Keratinocyte (primary cell): ENCODE measurements at regions not wholly inside any gene's neighbourhood (a gene's known extent, or its start where the extent isn't known, plus 50 kb on each side); places are given as distances from the start of the nearest gene placed in this dataset.

Experiments
- DNase-seq: peaks from one replicate; pipeline ENCODE4 v3.0.0-alpha.2; 2011; ENCODE audit warnings: low read depth, missing footprints, low spot score
- FAIRE-seq: peaks from 2 replicates; lab custom pipeline; 2011; peaks lifted over from hg19 to GRCh38; lab: Jason Lieb, UNC
- H2AFZ ChIP-seq: 2 replicates; pipeline ENCODE4 v1.6.0; 2012; ENCODE audit warnings: low read length, control low read depth, inconsistent platforms; ENCODE audit not compliant: control insufficient read depth
- H3K27ac ChIP-seq: 2 replicates; pipeline ENCODE4 v1.5.1; 2011; ENCODE audit warnings: low read length; ENCODE audit not compliant: control insufficient read depth, insufficient read depth
- H3K27me3 ChIP-seq: 3 replicates; pipeline ENCODE4 v1.6.0; 2011; ENCODE audit warnings: low read length; ENCODE audit not compliant: control insufficient read depth, insufficient read depth; ENCODE audit errors: extremely low read depth
- H3K36me3 ChIP-seq, 2 experiments: 2 replicates in 1 of 2; 3 replicates in 1 of 2; pipeline ENCODE4 v1.5.1; 2011; ENCODE audit warnings: low read length in 2 of 2, mild to moderate bottlenecking in 1 of 2; ENCODE audit not compliant: control insufficient read depth in 2 of 2, insufficient read depth in 2 of 2; ENCODE audit errors: extremely low read depth in 1 of 2
- H3K4me1 ChIP-seq: 3 replicates; pipeline ENCODE4 v1.5.1; 2011; ENCODE audit warnings: low read length; ENCODE audit not compliant: control insufficient read depth, insufficient read depth; ENCODE audit errors: extremely low read depth
- H3K4me2 ChIP-seq: 3 replicates; pipeline ENCODE4 v1.6.0; 2011; ENCODE audit warnings: low read depth, low read length; ENCODE audit not compliant: control insufficient read depth, insufficient read depth; ENCODE audit errors: extremely low read depth
- H3K4me3 ChIP-seq, 3 experiments: fragments of 200-600 bp in 1 of 3; sonication (generic) in 1 of 3; 2 replicates in 2 of 3; 3 replicates in 1 of 3; pipeline ENCODE4 v1.5.1; 2011 to 2016; ENCODE audit warnings: low read length in 3 of 3, mild to moderate bottlenecking in 3 of 3, control low read depth in 2 of 3, inconsistent platforms in 1 of 3, low read depth in 1 of 3, mixed read lengths in 1 of 3, mixed run types in 1 of 3, moderate library complexity in 1 of 3; ENCODE audit not compliant: control insufficient read depth in 2 of 3, insufficient read depth in 2 of 3; ENCODE audit errors: extremely low read depth in 1 of 3
- H3K79me2 ChIP-seq: 2 replicates; pipeline ENCODE4 v1.6.0; 2012; ENCODE audit warnings: low read length; ENCODE audit not compliant: control insufficient read depth, insufficient read depth
- H3K9ac ChIP-seq: 3 replicates; pipeline ENCODE4 v1.6.0; 2011; ENCODE audit warnings: low read length; ENCODE audit not compliant: control insufficient read depth, insufficient read depth; ENCODE audit errors: extremely low read depth
- H3K9me1 ChIP-seq: 3 replicates; pipeline ENCODE4 v1.6.0; 2011; ENCODE audit warnings: low read length; ENCODE audit not compliant: control insufficient read depth, insufficient read depth; ENCODE audit errors: extremely low read depth
- H3K9me3 ChIP-seq: 2 replicates; pipeline ENCODE4 v1.5.1; 2012; ENCODE audit warnings: low read depth, low read length; ENCODE audit not compliant: control insufficient read depth
- H4K20me1 ChIP-seq: 3 replicates; pipeline ENCODE4 v1.6.0; 2011; ENCODE audit warnings: low read length; ENCODE audit not compliant: control insufficient read depth, insufficient read depth; ENCODE audit errors: extremely low read depth
- EZH2 ChIP-seq: IDR thresholded peaks from one replicate; pipeline ENCODE4 v1.6.1; 2012; ENCODE audit warnings: inconsistent platforms, mild to moderate bottlenecking, low read length, moderate library complexity
- dilution Hi-C: fragments of 300-500 bp; cut with MboI; formaldehyde crosslinking; loops from one replicate; pipeline ENCODE4 v1.7.0; 2020; ENCODE audit warnings: low sequenced_read_pairs; ENCODE audit not compliant: extremely low pct_ligation_motif_present
- TF ChIP-seq, protein P1 (sequence below), 3 experiments: IDR thresholded peaks in 1 of 3; conservative IDR thresholded peaks in 1 of 3; optimal IDR thresholded peaks in 1 of 3; 2 replicates in 2 of 3; 3 replicates in 1 of 3; pipeline versions ENCODE3 to v1.5.1; 2011; ENCODE audit warnings: low read length in 3 of 3, mild to moderate bottlenecking in 3 of 3, moderate library complexity in 2 of 3, control low read depth in 1 of 3, inconsistent platforms in 1 of 3; ENCODE audit not compliant: insufficient read depth in 2 of 3; ENCODE audit errors: extremely low read depth in 1 of 3

GRCh38 chr18:54772056-54772455 is 56.2 kb upstream of the RAB27B start:
- Histone ChIP-seq H4K20me1 (no peaks in the 10 kb centered on the region), H2AFZ (no peak overlapping the region), H3K4me3 (no peak overlapping the region), H3K9ac (no peak overlapping the region), H3K36me3 (no peaks in the 10 kb centered on the region), H3K9me1 (peaks cover 5% of the 10 kb centered on the region), H3K4me2 (no peak overlapping the region), H3K79me2 (no peaks in the 10 kb centered on the region), H3K27ac (no peak overlapping the region), H3K9me3 (no peaks in the 10 kb centered on the region), H3K27me3 (no peaks in the 10 kb centered on the region), H3K4me1 (peaks cover 20% of the 10 kb centered on the region)
- TF ChIP-seq, protein P1, sequence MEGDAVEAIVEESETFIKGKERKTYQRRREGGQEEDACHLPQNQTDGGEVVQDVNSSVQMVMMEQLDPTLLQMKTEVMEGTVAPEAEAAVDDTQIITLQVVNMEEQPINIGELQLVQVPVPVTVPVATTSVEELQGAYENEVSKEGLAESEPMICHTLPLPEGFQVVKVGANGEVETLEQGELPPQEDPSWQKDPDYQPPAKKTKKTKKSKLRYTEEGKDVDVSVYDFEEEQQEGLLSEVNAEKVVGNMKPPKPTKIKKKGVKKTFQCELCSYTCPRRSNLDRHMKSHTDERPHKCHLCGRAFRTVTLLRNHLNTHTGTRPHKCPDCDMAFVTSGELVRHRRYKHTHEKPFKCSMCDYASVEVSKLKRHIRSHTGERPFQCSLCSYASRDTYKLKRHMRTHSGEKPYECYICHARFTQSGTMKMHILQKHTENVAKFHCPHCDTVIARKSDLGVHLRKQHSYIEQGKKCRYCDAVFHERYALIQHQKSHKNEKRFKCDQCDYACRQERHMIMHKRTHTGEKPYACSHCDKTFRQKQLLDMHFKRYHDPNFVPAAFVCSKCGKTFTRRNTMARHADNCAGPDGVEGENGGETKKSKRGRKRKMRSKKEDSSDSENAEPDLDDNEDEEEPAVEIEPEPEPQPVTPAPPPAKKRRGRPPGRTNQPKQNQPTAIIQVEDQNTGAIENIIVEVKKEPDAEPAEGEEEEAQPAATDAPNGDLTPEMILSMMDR (optimal IDR thresholded peaks at IDR 0.05 in 1 of 3, IDR thresholded peaks at IDR 0.05 in 1 of 3, conservative IDR thresholded peaks at IDR 0.05 in 1 of 3; ENCODE audit: extremely low read depth in 1 of 3, insufficient read depth in 2 of 3, low read length in 3 of 3) = no peak
- no peak for TF ChIP-seq EZH2
- FAIRE-seq (no peak), DNase-seq (no peak)
- dilution Hi-C loops = no loop called here

DNA sequence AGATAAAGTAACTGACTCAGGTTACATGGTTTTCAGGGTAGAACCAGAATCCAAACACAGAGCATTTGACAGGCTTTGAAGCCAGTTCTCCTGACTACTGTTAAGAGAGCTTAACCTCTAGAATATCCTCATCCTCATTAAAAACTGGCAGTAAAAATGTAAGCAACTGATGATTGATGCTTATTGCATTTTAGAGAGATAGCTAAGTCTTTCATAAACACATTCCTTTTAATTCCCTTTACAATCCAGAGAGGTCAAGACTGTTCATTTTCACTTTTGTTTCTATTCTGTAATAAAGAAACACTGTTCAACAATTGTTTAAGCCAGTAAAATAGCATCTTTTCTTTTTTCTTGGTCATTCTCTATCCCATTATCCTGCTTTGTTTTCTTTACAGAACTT is 53.9 kb upstream of the RAB27B start:
- H3K9me1 ChIP-seq = peaks cover 5% of the 10 kb centered on the region
- H3K36me3 ChIP-seq = no peaks in the 10 kb centered on the region
- H2AFZ ChIP-seq = peak overlapping the region; percentile 35
- TF ChIP-seq, protein P1 (optimal IDR thresholded peaks at IDR 0.05 in 1 of 3, IDR thresholded peaks at IDR 0.05 in 1 of 3, conservative IDR thresholded peaks at IDR 0.05 in 1 of 3; ENCODE audit: extremely low read depth in 1 of 3, insufficient read depth in 2 of 3, low read length in 3 of 3) = no peak
- no peak for TF ChIP-seq EZH2
- H3K27ac ChIP-seq = peak overlapping the region; percentile 98
- H3K4me3 ChIP-seq = no peak overlapping the region
- no peaks in the 10 kb centered on the region for H3K27me3 ChIP-seq
- FAIRE-seq = no peak
- H4K20me1 ChIP-seq = no peaks in the 10 kb centered on the region
- H3K4me2 ChIP-seq = no peak overlapping the region
- no peak for DNase-seq
- H3K9me3 ChIP-seq = no peaks in the 10 kb centered on the region
- H3K4me1 ChIP-seq = peaks cover 25% of the 10 kb centered on the region
- dilution Hi-C loops = no loop called here
- no peak overlapping the region for H3K9ac ChIP-seq
- H3K79me2 ChIP-seq = no peaks in the 10 kb centered on the region
